Fibroblast of the aortic adventitia (primary cell): ENCODE measurements at regions not wholly inside any gene's neighbourhood (a gene's known extent, or its start where the extent isn't known, plus 50 kb on each side); places are given as distances from the start of the nearest gene placed in this dataset.
"Not testable (repeated sequence)": the region's sequence is repeated elsewhere in the genome, so short reads cannot be mapped to it uniquely, and the experiment has no call there.

Experiments
- DNase-seq: peaks from one replicate; pipeline ENCODE4 v3.0.0-alpha.2; 2010; ENCODE audit warnings: low read depth
- H3K4me3 ChIP-seq: 2 replicates; pipeline ENCODE4 v1.5.1; 2011; ENCODE audit warnings: low read depth, mild to moderate bottlenecking, control low read depth, low read length, moderate library complexity
- TF ChIP-seq, protein P1 (sequence below): IDR thresholded peaks from 2 replicates; pipeline ENCODE4 v1.5.1; 2011; ENCODE audit warnings: mild to moderate bottlenecking, low read length, control low read depth, inconsistent platforms; ENCODE audit not compliant: insufficient read depth

DNA sequence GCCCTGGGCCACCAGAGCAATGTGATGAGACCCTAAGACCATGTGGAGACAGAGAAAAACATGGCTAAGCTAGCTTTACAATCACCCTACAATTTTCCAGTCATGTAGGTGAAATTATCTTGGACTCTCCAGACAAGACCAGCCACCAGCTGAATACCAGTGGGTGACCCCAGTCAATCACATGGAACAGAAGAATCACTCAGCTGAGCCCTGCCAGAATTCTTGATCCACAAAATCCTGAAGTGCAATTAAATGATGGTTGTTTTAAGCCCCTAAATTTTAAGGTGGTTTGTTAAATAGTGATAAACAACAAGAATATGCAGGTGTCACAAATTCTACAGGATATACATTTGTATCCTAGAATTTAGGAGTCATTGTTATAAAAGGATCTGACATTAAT is 69.5 kb upstream of the SMIM15 start:
- H3K4me3 ChIP-seq = no peak overlapping the region
- no peak for DNase-seq
- TF ChIP-seq, protein P1, sequence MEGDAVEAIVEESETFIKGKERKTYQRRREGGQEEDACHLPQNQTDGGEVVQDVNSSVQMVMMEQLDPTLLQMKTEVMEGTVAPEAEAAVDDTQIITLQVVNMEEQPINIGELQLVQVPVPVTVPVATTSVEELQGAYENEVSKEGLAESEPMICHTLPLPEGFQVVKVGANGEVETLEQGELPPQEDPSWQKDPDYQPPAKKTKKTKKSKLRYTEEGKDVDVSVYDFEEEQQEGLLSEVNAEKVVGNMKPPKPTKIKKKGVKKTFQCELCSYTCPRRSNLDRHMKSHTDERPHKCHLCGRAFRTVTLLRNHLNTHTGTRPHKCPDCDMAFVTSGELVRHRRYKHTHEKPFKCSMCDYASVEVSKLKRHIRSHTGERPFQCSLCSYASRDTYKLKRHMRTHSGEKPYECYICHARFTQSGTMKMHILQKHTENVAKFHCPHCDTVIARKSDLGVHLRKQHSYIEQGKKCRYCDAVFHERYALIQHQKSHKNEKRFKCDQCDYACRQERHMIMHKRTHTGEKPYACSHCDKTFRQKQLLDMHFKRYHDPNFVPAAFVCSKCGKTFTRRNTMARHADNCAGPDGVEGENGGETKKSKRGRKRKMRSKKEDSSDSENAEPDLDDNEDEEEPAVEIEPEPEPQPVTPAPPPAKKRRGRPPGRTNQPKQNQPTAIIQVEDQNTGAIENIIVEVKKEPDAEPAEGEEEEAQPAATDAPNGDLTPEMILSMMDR = no peak

DNA sequence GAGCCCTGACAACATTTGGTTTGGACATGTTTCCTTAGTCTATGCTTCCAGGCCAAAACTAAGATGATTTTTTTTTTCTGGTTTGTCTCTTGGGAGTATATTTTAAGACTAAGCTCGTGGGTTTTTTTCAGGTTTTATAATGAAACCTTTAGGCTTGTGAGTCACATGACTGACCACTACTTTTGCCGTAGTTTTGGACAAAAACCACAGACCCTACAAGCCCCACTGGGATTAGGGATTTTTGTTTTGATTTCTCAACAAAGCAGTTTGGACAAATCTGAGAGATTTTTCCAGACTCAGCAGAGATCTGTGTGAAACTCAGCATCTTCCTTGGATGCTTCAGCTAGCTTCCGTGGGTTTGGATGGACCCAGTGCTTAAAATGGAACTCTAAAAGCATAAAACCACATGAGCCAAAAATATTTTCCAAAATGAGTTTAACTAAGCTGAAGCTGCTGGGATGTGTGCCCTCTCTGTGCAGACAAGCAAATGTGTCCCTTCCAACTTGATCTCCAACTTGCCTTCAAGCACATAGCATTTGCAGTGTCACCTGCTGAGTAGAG is 70.3 kb upstream of the SMIM15 start:
- no peak overlapping the region for H3K4me3 ChIP-seq
- TF ChIP-seq, protein P1 = no peak
- peak; percentile 73 for DNase-seq

DNA sequence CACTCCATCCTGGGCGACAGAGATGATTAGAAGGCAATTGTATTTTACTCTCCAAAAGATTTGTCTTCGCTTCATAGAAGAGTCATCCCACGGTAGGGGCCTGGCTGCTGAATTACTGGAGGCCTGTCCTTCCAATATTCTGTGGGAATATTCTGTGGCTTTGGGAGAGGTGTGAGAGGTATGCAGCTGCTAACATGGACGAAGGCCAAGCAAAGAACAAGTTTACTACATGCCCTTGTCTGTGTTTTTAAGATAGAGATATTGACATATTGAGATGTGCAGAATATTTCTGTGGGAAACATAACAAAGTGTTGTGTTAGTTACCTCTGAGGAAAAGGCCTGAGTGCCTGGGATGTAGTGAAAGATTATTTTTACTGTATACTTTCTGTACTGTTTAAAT is 71.8 kb upstream of the SMIM15 start:
- TF ChIP-seq, protein P1 = no peak
- no peak for DNase-seq

DNA sequence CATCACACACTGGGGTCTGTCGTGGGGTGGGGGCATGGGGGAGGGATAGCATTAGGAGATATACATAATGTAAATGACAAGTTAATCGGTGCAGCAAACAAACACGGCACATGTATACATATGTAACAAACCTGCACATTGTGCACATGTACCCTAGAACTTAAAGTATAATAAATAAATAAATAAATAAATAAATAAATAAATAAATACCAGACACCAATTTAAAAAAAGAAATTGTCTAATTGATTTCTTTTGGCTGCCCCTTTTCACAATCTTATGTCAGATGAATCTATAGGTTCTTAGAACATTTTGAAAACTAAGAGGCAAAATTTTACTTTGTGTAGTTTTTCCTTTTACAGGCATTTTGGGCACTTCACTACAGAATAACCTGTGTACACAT is 74.4 kb upstream of the SMIM15 start:
- not testable (repeated sequence) for DNase-seq, H3K4me3 ChIP-seq

More for the DNA sequence above, 71.8 kb upstream of the SMIM15 start:
- H3K4me3 ChIP-seq = no peak overlapping the region

DNA sequence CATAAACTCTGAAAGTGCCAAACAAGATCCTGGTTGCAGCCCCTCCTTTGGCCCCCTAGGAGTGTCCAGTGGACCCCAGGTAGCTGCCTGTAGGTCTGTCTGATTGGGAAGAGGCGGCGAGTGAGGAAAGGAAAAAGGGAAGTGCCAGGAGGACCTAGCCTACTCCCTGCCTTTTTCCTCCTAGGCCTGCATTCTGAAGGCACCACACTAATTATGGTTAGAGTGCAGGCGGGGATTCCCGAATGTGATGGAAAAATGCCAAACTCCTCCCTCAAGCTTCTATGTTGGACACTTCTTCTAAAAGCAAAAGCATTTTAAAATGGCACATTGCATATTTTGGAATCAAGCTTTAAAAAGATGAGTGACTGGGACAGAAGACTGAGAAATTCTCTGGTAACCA is 83.2 kb upstream of the SMIM15 start:
- peak; percentile 42 for DNase-seq
- H3K4me3 ChIP-seq = no peak overlapping the region
- TF ChIP-seq, protein P1 = no peak

DNA sequence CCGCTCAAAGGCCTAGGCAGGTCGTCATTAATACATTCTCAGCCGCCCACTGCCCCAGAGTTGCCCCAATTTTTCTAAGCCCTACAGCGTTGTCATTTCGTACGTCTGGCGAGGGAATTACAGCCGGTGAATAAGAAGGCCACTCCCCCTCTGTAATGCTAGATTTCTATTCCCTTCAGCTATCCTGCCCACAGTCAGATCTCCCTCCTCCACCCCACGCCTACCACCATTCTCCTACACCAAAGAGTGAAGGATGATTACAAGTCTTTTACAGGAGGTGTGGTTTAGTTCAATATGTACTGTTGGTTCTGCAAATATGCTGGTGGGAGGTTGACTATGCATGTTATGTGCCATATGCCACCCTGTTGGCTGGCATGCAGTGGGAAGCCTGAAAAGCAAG is 83.7 kb upstream of the SMIM15 start:
- DNase-seq = no peak
- TF ChIP-seq, protein P1 = no peak

DNA sequence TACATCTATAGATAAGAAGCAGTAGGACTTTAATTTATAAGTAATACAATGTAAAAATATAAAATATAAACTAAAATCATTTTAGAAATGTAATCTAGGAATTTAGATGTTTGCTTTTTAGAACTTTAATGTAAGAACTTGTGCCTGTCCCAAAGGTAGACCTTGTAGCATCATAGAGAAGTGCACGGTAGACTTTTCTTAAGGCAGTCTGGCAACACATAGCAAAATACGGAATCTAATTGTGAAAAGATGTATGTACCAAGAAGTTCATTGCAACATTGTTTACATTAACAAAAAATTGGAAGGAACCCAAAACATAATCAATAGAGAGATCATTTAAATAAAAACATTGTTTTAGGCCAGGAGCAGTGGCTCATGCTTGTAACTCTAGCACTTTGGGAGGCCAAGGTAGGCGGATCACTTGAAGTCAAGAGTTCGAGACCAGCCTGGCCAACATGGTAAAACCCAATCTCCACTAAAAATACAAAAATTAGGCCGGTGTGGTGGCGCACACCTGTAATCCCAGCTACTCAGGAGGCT is 84.6 kb upstream of the SMIM15 start:
- DNase-seq = no peak
- no peak overlapping the region for H3K4me3 ChIP-seq
- TF ChIP-seq, protein P1 = no peak

More for the DNA sequence above, 83.7 kb upstream of the SMIM15 start:
- H3K4me3 ChIP-seq = no peak overlapping the region
